NB4 (cell line): ENCODE measurements at regions not wholly inside any gene's neighbourhood (a gene's known extent, or its start where the extent isn't known, plus 50 kb on each side); places are given as distances from the start of the nearest gene placed in this dataset.
A peak's percentile ranks its signal among the peaks of the same experiment; 100 is the strongest.
"Not testable (repeated sequence)": the region's sequence is repeated elsewhere in the genome, so short reads cannot be mapped to it uniquely, and the experiment has no call there.

Experiments
- DNase-seq: peaks from one replicate; pipeline ENCODE4 v3.0.0; 2010; ENCODE audit warnings: low read depth
- H3K4me3 ChIP-seq: one replicate; pipeline ENCODE4 v1.5.1; 2011; ENCODE audit warnings: mild to moderate bottlenecking, low read depth, low read length, moderate library complexity
- CTCF ChIP-seq: IDR thresholded peaks from one replicate; pipeline ENCODE4 v1.5.1; 2012; ENCODE audit warnings: low read depth, low read length
- MYC ChIP-seq: IDR thresholded peaks from 2 replicates; pipeline ENCODE4 v1.6.1; 2011; ENCODE audit warnings: low read depth, low read length
- POLR2A ChIP-seq: IDR thresholded peaks from 2 replicates; pipeline ENCODE4 v1.6.1; 2011; ENCODE audit warnings: mild to moderate bottlenecking; ENCODE audit not compliant: insufficient read length; ENCODE audit errors: extremely low read depth
- TF ChIP-seq, protein P1 (sequence below): IDR thresholded peaks from 2 replicates; pipeline ENCODE4 v1.6.1; 2011; ENCODE audit warnings: low read depth, low read length

DNA sequence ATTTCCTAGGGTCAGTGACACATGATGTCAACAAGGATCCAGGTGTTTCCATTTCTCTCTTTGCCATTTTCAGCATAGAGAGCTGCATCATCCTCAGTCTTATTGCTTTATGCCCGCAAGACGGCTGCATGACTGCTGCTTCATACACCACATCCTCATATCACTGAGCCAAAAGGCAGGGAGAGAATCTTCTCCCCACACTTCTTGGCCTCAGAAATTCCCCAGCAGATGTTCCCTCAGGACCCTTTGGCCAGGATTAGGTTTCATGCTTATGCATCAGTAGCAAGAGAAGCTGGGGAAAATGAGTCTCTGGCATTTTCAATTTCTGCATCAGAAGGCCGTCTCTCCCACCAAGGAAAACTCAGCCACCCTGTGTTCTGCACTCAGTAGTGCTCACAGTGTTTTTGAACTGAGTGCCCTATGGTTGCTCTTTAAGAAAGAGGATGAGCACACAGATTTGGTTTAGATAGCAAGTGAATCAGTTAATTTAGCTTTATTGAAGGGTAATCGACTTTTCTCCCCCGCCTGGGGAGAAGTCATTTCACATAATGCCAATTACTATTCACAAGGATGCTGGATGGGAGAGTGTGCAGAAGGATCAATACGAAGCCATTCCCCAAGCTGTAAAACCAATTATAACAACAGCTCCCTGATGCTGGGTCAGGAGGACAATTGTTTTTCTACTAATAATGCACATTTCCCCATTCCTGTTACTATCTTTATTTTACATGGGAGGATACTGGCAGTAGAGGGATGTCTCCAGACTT is 360.2 kb downstream of the HHIPL2 start:
- no peak for TF ChIP-seq POLR2A
- no peak for DNase-seq
- no peak overlapping the region for H3K4me3 ChIP-seq

DNA sequence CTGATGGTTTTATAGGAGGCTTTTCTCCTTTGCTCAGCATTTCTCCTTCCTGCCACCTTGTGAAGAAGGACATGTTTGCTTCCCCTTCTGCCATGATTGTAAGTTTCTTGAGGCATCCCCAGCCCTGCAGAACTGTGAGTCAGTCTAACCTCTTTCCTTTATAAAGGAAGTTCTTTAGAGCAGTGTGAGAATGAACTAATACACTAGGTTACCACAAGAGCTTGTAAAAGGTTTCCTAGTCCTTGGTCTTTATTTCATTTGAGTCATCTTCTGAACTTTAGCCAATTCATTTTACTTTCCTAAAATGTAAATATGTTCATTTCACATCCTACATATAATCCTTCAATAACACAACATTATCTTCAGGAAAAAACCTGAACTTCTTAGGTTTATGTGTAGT is 365.3 kb downstream of the HHIPL2 start:
- no peak overlapping the region for H3K4me3 ChIP-seq
- TF ChIP-seq, protein P1, sequence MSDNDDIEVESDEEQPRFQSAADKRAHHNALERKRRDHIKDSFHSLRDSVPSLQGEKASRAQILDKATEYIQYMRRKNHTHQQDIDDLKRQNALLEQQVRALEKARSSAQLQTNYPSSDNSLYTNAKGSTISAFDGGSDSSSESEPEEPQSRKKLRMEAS: no peak
- TF ChIP-seq CTCF (no peak), POLR2A (no peak), MYC (no peak)
- peak; percentile 13 for DNase-seq

DNA sequence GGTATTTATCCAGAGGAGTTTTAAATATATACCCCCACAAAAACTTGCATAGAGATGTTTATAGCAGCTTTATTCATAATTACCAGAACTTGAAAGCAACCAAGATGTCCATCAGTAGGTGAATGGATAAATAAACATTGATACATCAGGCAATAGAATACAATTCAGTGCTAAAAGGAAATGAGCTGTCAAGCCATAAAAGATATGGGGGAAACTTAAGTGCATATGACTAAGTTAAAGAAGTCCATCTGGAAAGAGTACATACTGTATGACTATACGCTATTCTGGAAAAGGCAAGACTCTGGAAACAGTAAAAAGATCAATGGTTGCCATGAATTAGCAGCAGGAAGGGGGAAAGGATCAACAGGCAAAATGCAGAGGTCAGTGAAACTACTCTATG is 366.7 kb downstream of the HHIPL2 start:
- DNase-seq: no peak
- TF ChIP-seq POLR2A: no peak
- TF ChIP-seq, protein P1: no peak
- TF ChIP-seq CTCF: no peak
- TF ChIP-seq MYC: no peak
- H3K4me3 ChIP-seq: no peak overlapping the region

DNA sequence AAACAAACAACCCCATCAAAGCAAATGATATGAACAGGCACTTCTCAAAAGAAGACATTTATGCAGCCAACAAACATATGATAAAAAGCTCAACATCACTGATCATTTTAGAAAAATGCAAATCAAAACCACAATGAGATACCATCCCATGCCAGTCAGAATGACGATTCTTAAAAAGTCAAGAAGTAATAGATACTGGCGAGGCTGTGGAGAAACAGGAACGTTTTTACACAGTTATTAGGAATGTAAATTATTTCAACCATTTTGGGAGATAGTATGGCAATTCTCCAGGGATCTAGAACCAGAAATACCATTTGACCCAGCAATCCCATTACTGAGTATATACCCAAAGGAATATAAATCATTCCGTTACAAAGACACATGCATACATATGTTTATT is 370.4 kb downstream of the HHIPL2 start:
- not testable (repeated sequence) for DNase-seq, H3K4me3 ChIP-seq

- H3K4me3 ChIP-seq: no peak overlapping the region
- TF ChIP-seq, protein P1: no peak
- peak; percentile 46 for TF ChIP-seq CTCF
- DNase-seq: peak; percentile 45
These were observed 376.9 kb downstream of the HHIPL2 start for GRCh38 chr1:222171005-222171404.

- no peak for DNase-seq
- no peak overlapping the region for H3K4me3 ChIP-seq
- no peak for TF ChIP-seq POLR2A
- TF ChIP-seq, protein P1: no peak
These were observed 379.3 kb downstream of the HHIPL2 start for GRCh38 chr1:222168621-222169020.

- DNase-seq: no peak
- no peak overlapping the region for H3K4me3 ChIP-seq
- TF ChIP-seq POLR2A (no peak), CTCF (no peak), MYC (no peak)
- TF ChIP-seq, protein P1: no peak
These were observed 380.0 kb downstream of the HHIPL2 start for GRCh38 chr1:222167896-222168295.
